GM18867 (cell line): ENCODE measurements at regions not wholly inside any gene's neighbourhood (a gene's known extent, or its start where the extent isn't known, plus 50 kb on each side); places are given as distances from the start of the nearest gene placed in this dataset.
"Not testable (repeated sequence)": the region's sequence is repeated elsewhere in the genome, so short reads cannot be mapped to it uniquely, and the experiment has no call there.

Experiments used
- ATAC-seq: cut with Tn5 transposase; IDR thresholded peaks from one replicate; pipeline ENCODE4 v1.9.1; 2021; ENCODE audit warnings: mild to moderate bottlenecking, moderate library complexity; ENCODE audit not compliant: unreplicated experiment

DNA sequence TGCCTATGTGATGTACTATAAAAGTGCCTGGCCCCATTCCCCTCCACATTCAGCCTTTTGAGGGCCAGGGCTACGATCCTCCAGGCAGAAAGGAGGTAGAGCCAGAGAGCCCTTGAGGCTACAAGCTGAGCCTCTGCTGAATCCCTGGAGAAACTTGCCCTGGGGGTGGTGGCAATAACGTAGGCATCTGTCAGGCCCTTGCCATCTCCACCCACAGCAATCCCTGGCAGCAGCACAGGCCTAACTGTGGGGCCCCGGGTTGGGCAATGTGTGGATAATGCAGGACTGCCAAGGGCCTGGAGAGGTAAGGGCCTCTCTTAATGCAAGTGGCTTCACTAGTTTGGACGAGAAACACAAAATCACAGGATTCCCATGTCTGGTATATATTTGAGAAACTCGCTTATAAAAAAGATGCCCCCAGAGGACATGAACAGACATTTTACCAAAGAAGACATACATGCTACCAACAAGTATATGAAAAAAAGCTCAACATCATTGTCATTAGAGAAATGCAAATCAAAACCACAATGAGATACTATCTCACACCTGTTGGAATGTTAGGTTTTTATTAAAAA lies 99.0 kb downstream of the QRSL1 start:
- no peak for ATAC-seq

DNA sequence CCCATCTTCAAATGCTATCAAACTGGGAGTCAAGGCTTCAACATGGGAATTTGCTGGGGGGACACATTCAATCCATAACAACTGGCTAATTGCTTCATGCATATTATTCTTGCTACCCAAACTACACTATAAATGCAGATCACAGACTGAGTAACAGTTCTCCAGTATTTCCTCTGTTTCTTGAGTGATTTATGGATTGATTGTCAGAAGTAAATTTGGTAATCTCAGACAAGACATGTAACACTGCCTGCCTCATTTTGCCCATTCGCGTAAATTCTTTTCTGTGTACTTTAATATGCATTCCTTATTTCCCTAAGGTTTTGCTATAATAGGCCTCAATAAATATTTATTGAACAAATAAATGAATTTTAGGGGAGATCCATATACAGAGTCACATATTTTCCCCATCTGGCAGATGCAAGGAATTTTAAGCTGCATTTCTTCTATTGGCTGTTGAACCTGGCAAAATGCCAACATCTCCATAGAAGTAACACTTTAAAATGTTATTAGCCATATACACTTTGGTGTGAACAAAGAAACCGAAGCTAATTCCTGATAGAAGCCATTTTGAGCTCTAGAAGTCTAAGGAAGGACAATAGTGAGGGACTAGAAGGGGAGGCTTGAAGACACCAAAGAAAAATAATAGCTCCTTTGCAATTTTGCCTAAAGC lies 98.2 kb downstream of the QRSL1 start:
- ATAC-seq: no peak

GRCh38 chr6:106724848-106725247 lies 95.5 kb downstream of the QRSL1 start:
- no peak for ATAC-seq

GRCh38 chr6:106724337-106724736 lies 95.0 kb downstream of the QRSL1 start:
- no peak for ATAC-seq

DNA sequence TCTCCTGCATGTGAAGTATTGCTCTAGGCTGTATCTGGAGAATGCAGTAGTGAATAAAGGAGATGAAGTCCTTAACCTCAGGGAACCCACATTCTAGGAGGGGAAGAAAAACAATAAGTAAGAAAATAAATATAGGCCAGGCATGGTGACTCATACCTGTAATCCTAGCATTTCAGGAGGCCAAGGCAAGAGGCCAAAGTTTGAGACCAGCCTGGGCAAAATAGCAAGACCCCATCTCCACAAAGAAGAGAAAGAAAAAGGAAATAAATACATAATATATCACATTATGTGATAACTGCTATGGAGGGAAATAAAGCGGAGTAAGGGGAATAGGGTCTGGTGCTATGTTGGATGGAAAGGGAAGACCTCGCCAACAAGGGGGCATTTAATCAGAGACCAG lies 94.0 kb downstream of the QRSL1 start:
- not testable (repeated sequence) for ATAC-seq

DNA sequence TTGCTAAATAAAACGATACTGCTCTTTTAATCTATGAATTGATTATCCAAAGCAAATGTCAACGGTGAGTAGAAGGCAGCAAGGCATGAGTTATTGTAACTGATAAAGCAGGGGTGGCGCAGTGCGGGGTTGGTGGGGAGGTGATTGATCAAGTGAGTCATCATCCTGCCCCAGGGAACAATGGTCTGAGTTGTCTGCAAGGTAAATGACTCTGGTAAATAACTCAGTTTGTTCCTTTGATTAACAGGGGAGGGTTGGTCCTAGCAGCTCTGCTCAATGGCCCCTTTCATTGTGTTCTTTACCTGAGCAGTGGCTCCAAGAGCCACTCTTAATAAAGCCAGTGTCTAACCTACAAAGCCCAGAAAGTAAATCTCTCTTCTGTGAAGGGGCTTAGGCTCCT lies 91.8 kb downstream of the QRSL1 start:
- ATAC-seq: not testable (repeated sequence)
